ENCODE measurements at regions not wholly inside any gene's neighbourhood (a gene's known extent, or its start where the extent isn't known, plus 50 kb on each side); places are given as distances from the start of the nearest gene placed in this dataset.

DNA sequence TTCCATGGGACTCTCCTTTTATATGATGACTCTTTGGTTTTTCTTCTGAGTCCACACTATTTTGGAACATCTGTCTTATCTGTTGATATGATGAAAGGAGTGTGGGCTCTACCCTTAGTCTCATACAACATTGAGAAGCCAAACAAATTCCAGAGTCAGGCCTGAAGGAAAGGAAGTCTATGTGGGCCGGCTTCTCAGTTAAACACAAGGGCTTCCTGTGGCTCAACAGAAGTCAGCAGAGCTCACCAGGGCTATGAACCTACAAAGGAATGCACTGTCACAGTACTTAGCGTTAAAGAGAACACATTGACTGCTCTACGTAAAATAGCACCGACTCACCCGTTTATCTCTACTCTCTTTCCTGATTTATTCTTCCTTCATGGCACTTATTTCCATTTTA lies 641.0 kb upstream of the FRG1 start:
- Mint-ChIP-seq H3K4me3 (ENCODE audit: unreplicated experiment) (no peak overlapping the region), H3K27me3 (ENCODE audit: unreplicated experiment) (no peaks in the 10 kb centered on the region), H3K4me1 (ENCODE audit: unreplicated experiment) (no peaks in the 10 kb centered on the region), H3K27ac (ENCODE audit: unreplicated experiment) (no peak overlapping the region), H3K9me3 (ENCODE audit: unreplicated experiment) (peaks cover 16% of the 10 kb centered on the region), H3K36me3 (ENCODE audit: unreplicated experiment) (no peaks in the 10 kb centered on the region)
- TF ChIP-seq CTCF (IDR thresholded peaks at IDR 0.05): no peak
- no peak for DNase-seq (ENCODE audit: extremely low spot score, unreplicated experiment)

DNA sequence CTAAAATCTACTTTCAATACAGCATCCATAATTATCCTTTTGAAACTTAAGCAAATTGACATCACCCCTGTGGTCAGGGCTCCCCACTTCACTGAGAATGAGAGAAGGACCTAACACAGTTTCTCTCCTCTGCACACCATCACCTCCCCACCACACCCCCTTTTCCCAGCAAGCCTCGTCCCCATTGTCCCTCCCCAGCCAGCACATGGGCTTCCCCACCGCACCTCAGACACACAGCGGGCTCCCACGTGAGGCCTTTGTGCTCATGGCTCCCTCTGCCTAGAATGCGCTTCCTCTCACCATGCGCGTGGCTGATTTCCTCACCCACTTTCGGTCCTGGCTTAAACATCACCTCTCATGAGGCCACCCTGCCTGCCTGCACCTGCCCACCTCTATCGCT lies 639.0 kb upstream of the FRG1 start:
- no peaks in the 10 kb centered on the region for H3K36me3 Mint-ChIP-seq (ENCODE audit: unreplicated experiment)
- no peak for TF ChIP-seq CTCF (IDR thresholded peaks at IDR 0.05)

DNA sequence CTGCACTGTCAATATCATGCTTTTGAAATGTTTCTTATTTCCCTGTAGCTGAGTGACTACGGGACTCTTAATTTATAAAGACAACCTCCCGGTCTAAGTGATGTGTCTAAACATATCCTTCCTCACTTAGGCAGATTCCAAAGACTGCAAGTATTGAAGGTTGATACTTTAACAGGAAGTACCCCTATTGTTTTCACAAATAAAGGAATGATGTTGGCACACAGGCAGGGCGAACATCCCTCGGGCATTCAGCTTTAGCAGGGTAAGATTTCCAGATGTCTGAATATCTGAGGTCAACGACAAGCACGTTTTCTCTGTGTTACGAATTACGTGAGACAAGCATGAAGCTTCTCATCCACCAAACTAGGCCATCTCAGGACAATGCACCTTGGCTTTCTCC lies 638.0 kb upstream of the FRG1 start:
- Mint-ChIP-seq H3K9me3 (ENCODE audit: unreplicated experiment) (peaks cover 22% of the 10 kb centered on the region), H3K4me3 (ENCODE audit: unreplicated experiment) (no peak overlapping the region), H3K36me3 (ENCODE audit: unreplicated experiment) (no peaks in the 10 kb centered on the region), H3K27me3 (ENCODE audit: unreplicated experiment) (no peaks in the 10 kb centered on the region), H3K4me1 (ENCODE audit: unreplicated experiment) (no peaks in the 10 kb centered on the region), H3K27ac (ENCODE audit: unreplicated experiment) (no peak overlapping the region)
- no peak for TF ChIP-seq CTCF (IDR thresholded peaks at IDR 0.05)
- no peak for DNase-seq (ENCODE audit: extremely low spot score, unreplicated experiment)

More for the DNA sequence above, 639.0 kb upstream of the FRG1 start:
- H3K27me3 Mint-ChIP-seq (ENCODE audit: unreplicated experiment): no peaks in the 10 kb centered on the region
- no peaks in the 10 kb centered on the region for H3K4me1 Mint-ChIP-seq (ENCODE audit: unreplicated experiment)
- no peak overlapping the region for H3K27ac Mint-ChIP-seq (ENCODE audit: unreplicated experiment)
- H3K9me3 Mint-ChIP-seq (ENCODE audit: unreplicated experiment): peaks cover 22% of the 10 kb centered on the region
- H3K4me3 Mint-ChIP-seq (ENCODE audit: unreplicated experiment): no peak overlapping the region
- DNase-seq (ENCODE audit: extremely low spot score, unreplicated experiment): no peak

- Mint-ChIP-seq H3K9me3 (ENCODE audit: unreplicated experiment) (peaks cover 19% of the 10 kb centered on the region), H3K27me3 (ENCODE audit: unreplicated experiment) (no peaks in the 10 kb centered on the region), H3K36me3 (ENCODE audit: unreplicated experiment) (no peaks in the 10 kb centered on the region), H3K4me3 (ENCODE audit: unreplicated experiment) (no peak overlapping the region), H3K27ac (ENCODE audit: unreplicated experiment) (no peak overlapping the region), H3K4me1 (ENCODE audit: unreplicated experiment) (no peaks in the 10 kb centered on the region)
- no peak for TF ChIP-seq CTCF (IDR thresholded peaks at IDR 0.05)
- DNase-seq (ENCODE audit: extremely low spot score, unreplicated experiment): no peak
These were observed 636.5 kb upstream of the FRG1 start for GRCh38 chr4:189304167-189304566.

DNA sequence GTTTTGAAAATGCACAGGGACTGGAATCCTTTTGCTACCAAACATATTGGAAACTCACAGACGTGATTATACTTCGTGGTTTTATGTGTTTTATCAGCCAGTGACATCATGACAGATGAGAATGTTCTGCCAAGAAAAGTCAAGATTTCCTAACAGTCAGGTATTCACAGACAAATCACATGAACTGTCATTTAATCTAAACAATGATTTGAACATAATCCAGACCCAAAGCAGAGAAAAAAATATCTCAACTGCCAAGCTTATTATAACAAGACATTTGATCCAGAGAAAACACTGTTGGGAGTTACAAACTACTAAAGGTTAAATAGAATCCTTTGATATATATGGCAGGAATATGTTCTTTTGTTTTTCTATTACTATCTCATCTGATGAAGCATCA lies 635.9 kb upstream of the FRG1 start:
- H3K4me3 Mint-ChIP-seq (ENCODE audit: unreplicated experiment): no peak overlapping the region
- no peak for TF ChIP-seq CTCF (IDR thresholded peaks at IDR 0.05)
- no peaks in the 10 kb centered on the region for H3K36me3 Mint-ChIP-seq (ENCODE audit: unreplicated experiment)
- no peaks in the 10 kb centered on the region for H3K4me1 Mint-ChIP-seq (ENCODE audit: unreplicated experiment)
- DNase-seq (ENCODE audit: extremely low spot score, unreplicated experiment): no peak
- H3K27ac Mint-ChIP-seq (ENCODE audit: unreplicated experiment): no peak overlapping the region
- H3K27me3 Mint-ChIP-seq (ENCODE audit: unreplicated experiment): no peaks in the 10 kb centered on the region
- H3K9me3 Mint-ChIP-seq (ENCODE audit: unreplicated experiment): peaks cover 19% of the 10 kb centered on the region

Measured in osteocyte (in vitro differentiated cells).